K562 (cell line): ENCODE measurements at regions not wholly inside any gene's neighbourhood (a gene's known extent, or its start where the extent isn't known, plus 50 kb on each side); places are given as distances from the start of the nearest gene placed in this dataset.

Source experiments
- BCOR ChIP-seq: fragments of 450-650 bp; IDR thresholded peaks from 2 replicates; pipeline ENCODE4 v1.6.1; 2016
- E2F6 ChIP-seq, 2 experiments: IDR thresholded peaks; 2 replicates each; pipeline ENCODE4 v1.6.1; 2011; ENCODE audit warnings: borderline replicate concordance in 1 of 2, control low read depth in 1 of 2, low read depth in 1 of 2, low read length in 1 of 2, mild to moderate bottlenecking in 1 of 2, mixed read lengths in 1 of 2, moderate library complexity in 1 of 2; ENCODE audit not compliant: insufficient read depth in 1 of 2, insufficient read length in 1 of 2, poor library complexity in 1 of 2, severe bottlenecking in 1 of 2; ENCODE audit errors: extremely low read depth in 1 of 2
- ETV6 ChIP-seq, 3 experiments: fragments of 150-350 bp in 1 of 3; sonication (generic) in 1 of 3; formaldehyde crosslinking in 1 of 3; IDR thresholded peaks; 2 replicates each; pipeline versions ENCODE4 v1.6.1 to v1.8.0; 2014 to 2022; ENCODE audit warnings: borderline replicate concordance in 2 of 3, low read depth in 2 of 3, antibody characterized with exemption in 1 of 3, low read length in 1 of 3, mild to moderate bottlenecking in 1 of 3, missing genetic modification reagents in 1 of 3
- FOXJ2 ChIP-seq: fragments of 200-800 bp; sonication (Bioruptor generic); IDR thresholded peaks from 2 replicates; pipeline ENCODE4 v1.6.1; 2016; ENCODE audit warnings: missing genetic modification characterization, missing compliant biosample characterization
- MED1 ChIP-seq: sonication (generic); formaldehyde crosslinking; IDR thresholded peaks from 2 replicates; pipeline ENCODE4 v1.8.1; 2023; ENCODE audit warnings: missing genetic modification reagents, borderline replicate concordance
- PHB ChIP-seq: fragments of 250-450 bp; sonication (Bioruptor Pico); IDR thresholded peaks from 2 replicates; pipeline ENCODE4 v1.5.0; 2021
- SIN3A ChIP-seq, 2 experiments: fragments of 150-350 bp in 1 of 2; IDR thresholded peaks; 2 replicates each; pipeline ENCODE4 v1.6.1; 2011 to 2016; ENCODE audit warnings: borderline replicate concordance in 2 of 2, low read depth in 2 of 2, low read length in 2 of 2, mild to moderate bottlenecking in 2 of 2, moderate library complexity in 2 of 2; ENCODE audit not compliant: control insufficient read depth in 1 of 2
- SMAD3 ChIP-seq: fragments of 450-650 bp; formaldehyde crosslinking; conservative IDR thresholded peaks from 2 replicates; pipeline ENCODE4 v1.4.0; 2020; ENCODE audit warnings: mild to moderate bottlenecking
- SRSF7 ChIP-seq: fragments of 200-400 bp; formaldehyde crosslinking; optimal IDR thresholded peaks from 2 replicates; pipeline ENCODE3; 2017; ENCODE audit warnings: mild to moderate bottlenecking, low read depth, low read length
- TEAD4 ChIP-seq, 2 experiments: sonication (generic) in 1 of 2; formaldehyde crosslinking in 1 of 2; IDR thresholded peaks; 2 replicates each; pipeline versions ENCODE4 v1.6.1 to v1.8.0; 2012 to 2022; ENCODE audit warnings: borderline replicate concordance in 1 of 2, inconsistent platforms in 1 of 2, low read length in 1 of 2, mild to moderate bottlenecking in 1 of 2, missing genetic modification reagents in 1 of 2
- THAP12 ChIP-seq: fragments of 250-450 bp; sonication (Bioruptor Pico); IDR thresholded peaks from 2 replicates; pipeline ENCODE4 v1.9.0; 2021; ENCODE audit warnings: mild to moderate bottlenecking, inconsistent platforms
- TOE1 ChIP-seq, 2 experiments: fragments of 450-650 bp in 1 of 2; sonication (generic) in 1 of 2; formaldehyde crosslinking in 1 of 2; IDR thresholded peaks; 2 replicates each; pipeline versions ENCODE4 v1.7.1 to v1.8.0; 2016 to 2022; ENCODE audit warnings: borderline replicate concordance in 2 of 2, mild to moderate bottlenecking in 2 of 2, antibody characterized with exemption in 1 of 2, inconsistent platforms in 1 of 2, low read depth in 1 of 2, missing genetic modification reagents in 1 of 2, moderate library complexity in 1 of 2

GRCh38 chr7:155863721-155864151, 51.5 kb upstream of the SHH start (continued):
- TF ChIP-seq THAP12: no peak
- TF ChIP-seq TOE1 (IDR thresholded peaks at IDR 0.05; ENCODE audit: borderline replicate concordance): no peak
- no peak for TF ChIP-seq TOE1 (CRISPR knock-in tag; IDR thresholded peaks at IDR 0.05; ENCODE audit: borderline replicate concordance, low read depth)
- no peak for TF ChIP-seq ETV6 (IDR thresholded peaks at IDR 0.05; ENCODE audit: borderline replicate concordance in 1 of 2, low read depth in 2 of 2, low read length in 1 of 2)
- no peak for TF ChIP-seq ETV6 (CRISPR knock-in tag; IDR thresholded peaks at IDR 0.05; ENCODE audit: borderline replicate concordance)
- no peak for TF ChIP-seq MED1
- TF ChIP-seq BCOR: no peak
- no peak for TF ChIP-seq FOXJ2 (tag)
- no peak for TF ChIP-seq PHB (CRISPR knock-in tag)
- TF ChIP-seq SRSF7: no peak
- no peak for TF ChIP-seq E2F6 (IDR thresholded peaks at IDR 0.05; ENCODE audit: borderline replicate concordance in 1 of 2, extremely low read depth in 1 of 2, insufficient read depth in 1 of 2, insufficient read length in 1 of 2, low read depth in 1 of 2, low read length in 1 of 2, poor library complexity in 1 of 2, severe bottlenecking in 1 of 2)
- TF ChIP-seq SMAD3: no peak
- no peak for TF ChIP-seq SIN3A (IDR thresholded peaks at IDR 0.05; ENCODE audit: borderline replicate concordance in 2 of 2, control insufficient read depth in 1 of 2, low read depth in 2 of 2, low read length in 2 of 2)
- TF ChIP-seq TEAD4 (IDR thresholded peaks at IDR 0.05; ENCODE audit: low read length): no peak
- no peak for TF ChIP-seq TEAD4 (CRISPR knock-in tag; IDR thresholded peaks at IDR 0.05; ENCODE audit: borderline replicate concordance)
